A673 (cell line): ENCODE measurements at regions not wholly inside any gene's neighbourhood (a gene's known extent, or its start where the extent isn't known, plus 50 kb on each side); places are given as distances from the start of the nearest gene placed in this dataset.
"Not testable (repeated sequence)": the region's sequence is repeated elsewhere in the genome, so short reads cannot be mapped to it uniquely, and the experiment has no call there.

ENCODE experiments used
- BruUV-seq: library from RNA; stranded (reverse); fragments of 400-500 nt; replicated peaks from 2 replicates; lab custom pipeline; 2021; lab: Mats Ljungman, UMichigan
- CTCF ChIA-PET: fragments of 300-600 bp; sonication (Branson Sonifier 250); formaldehyde crosslinking; loops from one replicate; lab custom pipeline; 2022; ENCODE audit warnings: antibody characterized with exemption; lab: Charles Lee
- POLR2A ChIA-PET: fragments of 300-600 bp; sonication (Branson Sonifier 250); formaldehyde crosslinking; loops from one replicate; lab custom pipeline; 2022; ENCODE audit warnings: antibody characterized with exemption; ENCODE audit not compliant: low non-redundant PET; lab: Charles Lee
- DNase-seq: peaks from one replicate; pipeline ENCODE4 v3.0.0-alpha.2; 2015; ENCODE audit warnings: low spot score
- H3K27ac ChIP-seq: fragments of 200-600 bp; sonication (generic); 2 replicates; pipeline ENCODE4 v1.5.1; 2016; ENCODE audit warnings: mixed run types, low read depth, mild to moderate bottlenecking, mixed read lengths, antibody characterized with exemption, low read length; ENCODE audit not compliant: poor library complexity, severe bottlenecking
- H3K27me3 ChIP-seq: fragments of 200-600 bp; sonication (generic); replicated peaks from 2 replicates; pipeline ENCODE4 v1.6.1; 2017; ENCODE audit warnings: mixed run types, low read depth, mild to moderate bottlenecking, mixed read lengths, antibody characterized with exemption, low read length; ENCODE audit not compliant: insufficient read depth, poor library complexity
- H3K36me3 ChIP-seq: fragments of 200-600 bp; sonication (generic); 2 replicates; pipeline ENCODE4 v1.6.1; 2016; ENCODE audit warnings: mixed run types, mild to moderate bottlenecking, mixed read lengths, antibody characterized with exemption, low read length; ENCODE audit not compliant: insufficient read depth, poor library complexity, severe bottlenecking
- H3K4me1 ChIP-seq: fragments of 200-600 bp; sonication (generic); 2 replicates; pipeline ENCODE4 v1.6.1; 2017; ENCODE audit warnings: mixed run types, mild to moderate bottlenecking, mixed read lengths, antibody characterized with exemption, low read length; ENCODE audit not compliant: insufficient read depth, poor library complexity, severe bottlenecking
- H3K4me3 ChIP-seq: fragments of 200-600 bp; sonication (generic); 2 replicates; pipeline ENCODE4 v1.5.1; 2016; ENCODE audit warnings: low read depth, mixed run types, mild to moderate bottlenecking, mixed read lengths, low read length; ENCODE audit not compliant: poor library complexity, severe bottlenecking
- H3K9me3 ChIP-seq: fragments of 200-600 bp; sonication (generic); 2 replicates; pipeline ENCODE4 v1.6.1; 2016; ENCODE audit warnings: mixed run types, low read depth, mild to moderate bottlenecking, mixed read lengths, antibody characterized with exemption, low read length; ENCODE audit not compliant: poor library complexity, severe bottlenecking
- EZH2 ChIP-seq: fragments of 200-600 bp; sonication (generic); IDR thresholded peaks from 2 replicates; pipeline ENCODE4 v1.6.1; 2017; ENCODE audit warnings: borderline replicate concordance, low read depth, mild to moderate bottlenecking, mixed read lengths, antibody characterized with exemption, low read length; ENCODE audit not compliant: poor library complexity, severe bottlenecking
- intact Hi-C: fragments of 100-400 bp; cut with micrococcal nuclease; formaldehyde crosslinking; loops from one replicate; pipeline ENCODE4 v1.10.0; 2022; ENCODE audit not compliant: unreplicated experiment
- TF ChIP-seq, protein P1 (sequence below): fragments of 300-800, 200-600 bp; sonication (generic); conservative IDR thresholded peaks from 2 replicates; pipeline ENCODE4 v1.5.1; 2017; ENCODE audit warnings: low read depth, mild to moderate bottlenecking, antibody characterized with exemption, low read length, moderate library complexity, mixed read lengths

DNA sequence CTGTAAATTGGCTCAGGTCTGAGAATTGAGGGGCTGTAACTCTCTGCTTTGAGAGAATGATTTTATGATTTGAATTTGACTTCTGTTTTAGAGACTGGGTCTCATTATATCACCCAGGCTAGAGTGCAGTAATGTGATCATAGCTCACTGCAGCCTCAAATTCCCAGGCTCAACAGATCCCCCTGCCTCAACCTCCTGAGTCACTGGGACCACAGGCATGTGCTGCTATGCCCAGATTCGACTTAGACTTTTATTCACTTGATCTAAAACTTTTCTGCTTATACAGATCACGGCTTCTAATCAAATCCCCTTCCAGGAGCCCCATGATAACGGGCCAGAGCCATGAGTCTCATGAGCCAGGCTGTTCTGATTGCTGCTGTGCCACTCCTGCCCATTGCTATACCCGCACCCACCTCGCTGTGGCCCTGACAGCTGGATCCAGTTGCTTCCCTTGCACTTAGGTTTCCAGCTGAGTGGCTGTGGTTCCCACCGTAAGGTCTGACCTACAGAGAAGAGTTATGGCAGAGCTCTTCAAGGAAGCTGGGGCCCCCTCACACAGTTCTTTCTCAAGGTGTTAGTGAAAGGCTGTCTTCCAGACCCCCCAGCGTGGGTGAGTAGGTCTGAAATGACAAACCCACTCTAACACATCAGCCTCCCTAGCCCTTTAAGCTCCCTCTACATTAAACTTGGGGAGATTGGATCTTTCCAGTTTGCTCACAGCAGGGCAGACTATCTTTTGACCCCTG lies 251.2 kb upstream of the SGCG start:
- no TSS peak for BruUV-seq

DNA sequence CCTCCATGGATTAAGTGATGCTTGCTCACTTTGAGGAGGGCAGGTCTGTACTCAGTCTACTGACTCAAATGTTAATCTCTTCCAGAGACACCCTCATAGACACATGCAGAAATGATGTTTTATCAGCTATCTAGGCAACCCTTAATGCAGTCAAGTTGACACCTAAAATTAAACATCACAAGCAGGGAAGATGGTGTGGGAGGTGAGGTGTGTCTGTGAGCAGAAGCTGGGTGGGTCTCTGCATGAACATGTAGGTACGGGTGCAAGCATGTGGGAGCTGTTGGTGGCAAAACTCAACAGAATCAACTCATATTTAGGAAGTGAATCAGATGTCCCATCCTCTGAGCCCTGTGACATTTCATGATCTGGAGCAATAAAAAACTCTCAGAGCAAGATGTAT lies 249.2 kb upstream of the SGCG start:
- Histone ChIP-seq H3K4me3 (no peak overlapping the region), H3K27ac (no peak overlapping the region), H3K9me3 (no peaks in the 10 kb centered on the region), H3K36me3 (no peaks in the 10 kb centered on the region), H3K27me3 (no peaks in the 10 kb centered on the region), H3K4me1 (no peaks in the 10 kb centered on the region)
- ChIA-PET CTCF (no interaction called here), POLR2A (no interaction called here)
- intact Hi-C loops, result no loop called here
- no TSS peak for BruUV-seq
- no peak for DNase-seq
- TF ChIP-seq EZH2, result no peak
- TF ChIP-seq, protein P1, sequence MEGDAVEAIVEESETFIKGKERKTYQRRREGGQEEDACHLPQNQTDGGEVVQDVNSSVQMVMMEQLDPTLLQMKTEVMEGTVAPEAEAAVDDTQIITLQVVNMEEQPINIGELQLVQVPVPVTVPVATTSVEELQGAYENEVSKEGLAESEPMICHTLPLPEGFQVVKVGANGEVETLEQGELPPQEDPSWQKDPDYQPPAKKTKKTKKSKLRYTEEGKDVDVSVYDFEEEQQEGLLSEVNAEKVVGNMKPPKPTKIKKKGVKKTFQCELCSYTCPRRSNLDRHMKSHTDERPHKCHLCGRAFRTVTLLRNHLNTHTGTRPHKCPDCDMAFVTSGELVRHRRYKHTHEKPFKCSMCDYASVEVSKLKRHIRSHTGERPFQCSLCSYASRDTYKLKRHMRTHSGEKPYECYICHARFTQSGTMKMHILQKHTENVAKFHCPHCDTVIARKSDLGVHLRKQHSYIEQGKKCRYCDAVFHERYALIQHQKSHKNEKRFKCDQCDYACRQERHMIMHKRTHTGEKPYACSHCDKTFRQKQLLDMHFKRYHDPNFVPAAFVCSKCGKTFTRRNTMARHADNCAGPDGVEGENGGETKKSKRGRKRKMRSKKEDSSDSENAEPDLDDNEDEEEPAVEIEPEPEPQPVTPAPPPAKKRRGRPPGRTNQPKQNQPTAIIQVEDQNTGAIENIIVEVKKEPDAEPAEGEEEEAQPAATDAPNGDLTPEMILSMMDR, result no peak

More for the DNA sequence above, 251.2 kb upstream of the SGCG start:
- no peak overlapping the region for H3K27ac ChIP-seq
- intact Hi-C loops, result no loop called here
- ChIA-PET CTCF (no interaction called here), POLR2A (no interaction called here)
- no peaks in the 10 kb centered on the region for H3K27me3 ChIP-seq
- H3K36me3 ChIP-seq, result no peaks in the 10 kb centered on the region
- H3K4me1 ChIP-seq, result no peaks in the 10 kb centered on the region
- H3K9me3 ChIP-seq, result no peaks in the 10 kb centered on the region
- DNase-seq, result no peak
- TF ChIP-seq, protein P1, result no peak
- TF ChIP-seq EZH2, result no peak
- H3K4me3 ChIP-seq, result no peak overlapping the region

DNA sequence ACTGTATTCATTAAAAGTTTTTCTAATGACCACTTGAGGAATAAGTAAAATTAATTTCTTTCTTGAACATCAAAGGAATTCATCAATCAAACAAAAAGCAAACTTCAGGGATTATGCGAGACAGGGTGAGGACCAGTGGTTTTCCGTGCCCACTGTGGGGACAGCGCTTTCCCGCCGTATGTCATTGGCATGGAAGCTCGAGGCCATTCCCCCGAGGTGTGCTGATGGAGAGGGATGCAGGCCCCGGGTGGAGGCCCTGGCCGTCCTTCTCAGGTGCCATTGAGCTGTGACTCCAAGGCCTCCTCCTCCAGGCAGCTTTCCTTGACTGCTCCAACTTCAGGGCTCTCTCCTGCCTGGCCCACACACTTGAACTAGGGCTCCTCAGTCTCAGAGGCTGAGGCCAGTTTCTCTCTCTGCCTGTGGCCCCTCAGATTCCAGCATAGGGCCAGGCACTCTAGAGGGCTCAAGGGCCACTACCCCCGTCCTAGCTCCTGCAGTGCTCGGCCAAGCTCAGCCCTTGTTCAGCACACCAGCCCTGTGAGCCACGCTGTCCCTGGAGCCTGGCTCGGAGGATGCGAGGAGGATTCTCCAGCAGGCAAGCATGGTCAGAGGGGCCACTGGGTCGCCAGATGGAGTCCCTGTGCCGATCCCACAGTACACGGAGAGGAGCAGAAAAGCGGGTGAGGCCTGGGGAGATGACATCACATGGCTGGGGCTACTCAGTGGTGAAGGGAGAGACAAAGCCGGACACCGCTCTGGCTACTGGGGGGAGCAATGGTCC lies 248.0 kb upstream of the SGCG start:
- H3K27me3 ChIP-seq, H3K27ac ChIP-seq, H3K4me1 ChIP-seq, H3K9me3 ChIP-seq, POLR2A ChIA-PET, H3K36me3 ChIP-seq, H3K4me3 ChIP-seq, BruUV-seq, CTCF ChIA-PET, intact Hi-C loops, DNase-seq: not testable (repeated sequence)
